Ishikawa (cell line): ENCODE measurements at regions not wholly inside any gene's neighbourhood (a gene's known extent, or its start where the extent isn't known, plus 50 kb on each side); places are given as distances from the start of the nearest gene placed in this dataset.

Source experiments
- CEBPB ChIP-seq: IDR thresholded peaks from 2 replicates; pipeline ENCODE4 v1.6.1; 2012
- CREB1 ChIP-seq: IDR thresholded peaks from 2 replicates; pipeline ENCODE4 v1.6.1; 2012; ENCODE audit warnings: low read depth
- EGR1 ChIP-seq: IDR thresholded peaks from 2 replicates; pipeline ENCODE4 v1.6.1; 2012
- EP300 ChIP-seq: IDR thresholded peaks from 2 replicates; pipeline ENCODE4 v1.6.1; 2012; ENCODE audit warnings: borderline replicate concordance
- FOXM1 ChIP-seq: IDR thresholded peaks from 2 replicates; pipeline ENCODE4 v1.6.1; 2012; ENCODE audit warnings: low read depth, borderline replicate concordance
- MAX ChIP-seq: IDR thresholded peaks from 2 replicates; pipeline ENCODE4 v1.6.1; 2012
- NFIC ChIP-seq: IDR thresholded peaks from 2 replicates; pipeline ENCODE4 v1.6.1; 2012
- RAD21 ChIP-seq: IDR thresholded peaks from 2 replicates; pipeline ENCODE4 v1.6.1; 2012; ENCODE audit warnings: low read depth
- REST ChIP-seq: IDR thresholded peaks from 2 replicates; pipeline ENCODE4 v1.6.1; 2012; ENCODE audit warnings: low read depth, mild to moderate bottlenecking
- TAF1 ChIP-seq: IDR thresholded peaks from 2 replicates; pipeline ENCODE4 v1.6.1; 2012; ENCODE audit warnings: low read depth, mild to moderate bottlenecking
- TCF12 ChIP-seq: IDR thresholded peaks from 2 replicates; pipeline ENCODE4 v1.6.1; 2012; ENCODE audit warnings: low read depth
- TEAD4 ChIP-seq: IDR thresholded peaks from 2 replicates; pipeline ENCODE4 v1.6.1; 2012
- USF1 ChIP-seq: IDR thresholded peaks from 2 replicates; pipeline ENCODE4 v1.6.1; 2012
- YY1 ChIP-seq: IDR thresholded peaks from 2 replicates; pipeline ENCODE4 v1.6.1; 2012; ENCODE audit warnings: low read depth
- ZBTB7A ChIP-seq: IDR thresholded peaks from 2 replicates; pipeline ENCODE4 v1.6.1; 2012; ENCODE audit warnings: low read depth

GRCh38 chr3:159339131-159339530 is 537.3 kb downstream of the MFSD1 start:
- TF ChIP-seq TCF12, result no peak
- no peak for TF ChIP-seq NFIC
- no peak for TF ChIP-seq EGR1
- no peak for TF ChIP-seq EP300
- TF ChIP-seq ZBTB7A, result no peak
- TF ChIP-seq CEBPB, result no peak
- no peak for TF ChIP-seq TEAD4
- no peak for TF ChIP-seq TAF1
- TF ChIP-seq USF1, result no peak
- TF ChIP-seq YY1, result no peak
- no peak for TF ChIP-seq MAX
- no peak for TF ChIP-seq CREB1
- TF ChIP-seq FOXM1, result no peak
- no peak for TF ChIP-seq RAD21
- no peak for TF ChIP-seq REST

GRCh38 chr3:159340877-159341500 is 539.1 kb downstream of the MFSD1 start:
- TF ChIP-seq NFIC, result no peak
- TF ChIP-seq CREB1, result no peak
- no peak for TF ChIP-seq USF1
- no peak for TF ChIP-seq MAX
- TF ChIP-seq YY1, result no peak
- no peak for TF ChIP-seq TAF1
- TF ChIP-seq EP300, result no peak
- TF ChIP-seq CEBPB, result no peak
- no peak for TF ChIP-seq TCF12

- TF ChIP-seq USF1 (no peak), TEAD4 (no peak), EGR1 (no peak), NFIC (no peak), ZBTB7A (no peak), MAX (no peak)
These were observed 544.5 kb downstream of the MFSD1 start for GRCh38 chr3:159346271-159346903.

- TF ChIP-seq REST (no peak), TEAD4 (no peak), NFIC (no peak), USF1 (no peak), RAD21 (no peak), MAX (no peak), ZBTB7A (no peak), FOXM1 (no peak), CEBPB (no peak), TAF1 (no peak)
These were observed 546.6 kb downstream of the MFSD1 start for GRCh38 chr3:159348431-159348830.

- no peak for TF ChIP-seq RAD21
- TF ChIP-seq MAX, result no peak
- no peak for TF ChIP-seq YY1
- no peak for TF ChIP-seq REST
- TF ChIP-seq CEBPB, result no peak
These were observed 554.8 kb downstream of the MFSD1 start for GRCh38 chr3:159356606-159357005.
